H9 (cell line): ENCODE measurements at regions not wholly inside any gene's neighbourhood (a gene's known extent, or its start where the extent isn't known, plus 50 kb on each side); places are given as distances from the start of the nearest gene placed in this dataset.

ENCODE experiments used
- DNase-seq: peaks from one replicate; pipeline ENCODE4 v3.0.0-alpha.2; 2017
- H2AFZ ChIP-seq: one replicate; pipeline ENCODE4 v1.6.1; 2013; ENCODE audit warnings: mild to moderate bottlenecking, low read length, control low read depth, moderate library complexity
- H2AK5ac ChIP-seq: 2 replicates; pipeline ENCODE4 v1.6.1; 2013; ENCODE audit warnings: low read length, control low read depth, mixed read lengths; ENCODE audit not compliant: insufficient read length
- H2BK120ac ChIP-seq: one replicate; pipeline ENCODE4 v1.6.1; 2013; ENCODE audit warnings: low read depth, mild to moderate bottlenecking, low read length, control low read depth, inconsistent platforms; ENCODE audit not compliant: poor library complexity, severe bottlenecking
- H2BK12ac ChIP-seq: 2 replicates; pipeline ENCODE4 v1.6.1; 2013; ENCODE audit warnings: low read length, control low read depth, mixed read lengths, low read depth; ENCODE audit not compliant: insufficient read length
- H2BK15ac ChIP-seq: 2 replicates; pipeline ENCODE4 v1.6.1; 2013; ENCODE audit warnings: low read depth, low read length, control low read depth
- H2BK20ac ChIP-seq: one replicate; pipeline ENCODE4 v1.6.1; 2013; ENCODE audit warnings: low read depth, mild to moderate bottlenecking, low read length, control low read depth, inconsistent platforms; ENCODE audit not compliant: poor library complexity, severe bottlenecking
- H2BK5ac ChIP-seq: 2 replicates; pipeline ENCODE4 v1.6.1; 2013; ENCODE audit warnings: low read length, control low read depth, mixed read lengths; ENCODE audit not compliant: insufficient read length
- H3K14ac ChIP-seq: 2 replicates; pipeline ENCODE4 v1.6.1; 2013; ENCODE audit warnings: low read length, control low read depth; ENCODE audit not compliant: insufficient read depth
- H3K18ac ChIP-seq: 2 replicates; pipeline ENCODE4 v1.6.1; 2013; ENCODE audit warnings: low read depth, mild to moderate bottlenecking, mixed read lengths, low read length, control low read depth; ENCODE audit not compliant: insufficient read length
- H3K23ac ChIP-seq: 2 replicates; pipeline ENCODE4 v1.6.1; 2013; ENCODE audit warnings: low read length, control low read depth, mixed read lengths, low read depth; ENCODE audit not compliant: insufficient read length
- H3K23me2 ChIP-seq: 2 replicates; pipeline ENCODE4 v1.6.1; 2013; ENCODE audit warnings: low read depth, mild to moderate bottlenecking, mixed read lengths, low read length, control low read depth; ENCODE audit not compliant: insufficient read length, poor library complexity, severe bottlenecking
- H3K27ac ChIP-seq: 2 replicates; pipeline ENCODE4 v1.5.1; 2013; ENCODE audit warnings: low read length, control low read depth, mixed read lengths, low read depth; ENCODE audit not compliant: insufficient read length
- H3K27me3 ChIP-seq: 2 replicates; pipeline ENCODE4 v1.6.1; 2013; ENCODE audit warnings: low read length, control low read depth, inconsistent platforms; ENCODE audit not compliant: insufficient read depth
- H3K4ac ChIP-seq: 2 replicates; pipeline ENCODE4 v1.6.1; 2013; ENCODE audit warnings: low read depth, mild to moderate bottlenecking, control low read depth, inconsistent platforms, low read length, moderate library complexity
- H3K4me1 ChIP-seq: 2 replicates; pipeline ENCODE4 v1.6.1; 2013; ENCODE audit warnings: low read length, control low read depth, inconsistent platforms; ENCODE audit not compliant: insufficient read depth
- H3K4me2 ChIP-seq: 2 replicates; pipeline ENCODE4 v1.6.1; 2013; ENCODE audit warnings: low read length, control low read depth, mixed read lengths; ENCODE audit not compliant: insufficient read length, insufficient read depth
- H3K56ac ChIP-seq: 2 replicates; pipeline ENCODE4 v1.6.1; 2013; ENCODE audit warnings: low read depth, mild to moderate bottlenecking, mixed read lengths, low read length, control low read depth; ENCODE audit not compliant: insufficient read length
- H3K79me1 ChIP-seq: 2 replicates; pipeline ENCODE4 v1.6.1; 2013; ENCODE audit warnings: low read depth, mild to moderate bottlenecking, moderate library complexity, low read length, control low read depth, inconsistent platforms; ENCODE audit not compliant: insufficient read depth, poor library complexity, severe bottlenecking
- H3K79me2 ChIP-seq: 2 replicates; pipeline ENCODE4 v1.6.1; 2013; ENCODE audit warnings: low read length, control low read depth, inconsistent platforms; ENCODE audit not compliant: insufficient read depth
- H3K9ac ChIP-seq: 2 replicates; pipeline ENCODE4 v1.6.1; 2013; ENCODE audit warnings: low read length, control low read depth, mixed read lengths; ENCODE audit not compliant: insufficient read length; ENCODE audit errors: extremely low read depth
- H3K9me3 ChIP-seq: one replicate; pipeline ENCODE4 v1.6.1; 2013; ENCODE audit warnings: low read depth, low read length, inconsistent platforms; ENCODE audit not compliant: control insufficient read depth
- H3T11ph ChIP-seq: one replicate; pipeline ENCODE4 v1.6.1; 2013; ENCODE audit warnings: mild to moderate bottlenecking, low read length, control low read depth, inconsistent platforms
- H4K20me1 ChIP-seq: one replicate; pipeline ENCODE4 v1.6.1; 2013; ENCODE audit not compliant: control insufficient read depth, insufficient read length, insufficient read depth
- H4K5ac ChIP-seq: 2 replicates; pipeline ENCODE4 v1.6.1; 2013; ENCODE audit warnings: low read depth, mild to moderate bottlenecking, mixed read lengths, low read length, control low read depth; ENCODE audit not compliant: insufficient read length
- H4K8ac ChIP-seq: replicated peaks from 2 replicates; pipeline ENCODE4 v1.6.1; 2013; ENCODE audit warnings: low read length, control low read depth, mixed read lengths, low read depth; ENCODE audit not compliant: insufficient read length
- H4K91ac ChIP-seq: 2 replicates; pipeline ENCODE4 v1.6.1; 2013; ENCODE audit warnings: low read depth, mild to moderate bottlenecking, moderate library complexity, mixed read lengths, low read length, control low read depth; ENCODE audit not compliant: insufficient read length
- H3K27ac Mint-ChIP-seq, 3 experiments: 2 replicates in 2 of 3; 3 replicates in 1 of 3; pipeline ENCODE4 v1.8.0; 2020 to 2021; ENCODE audit warnings: mixed read lengths in 3 of 3, mild to moderate bottlenecking in 1 of 3, moderate library complexity in 1 of 3
- H3K27me3 Mint-ChIP-seq: 2 replicates; pipeline ENCODE4 v1.8.0; 2021; ENCODE audit warnings: low read depth, mild to moderate bottlenecking, moderate library complexity, mixed read lengths
- H3K36me3 Mint-ChIP-seq, 3 experiments: 2 replicates in 2 of 3; 3 replicates in 1 of 3; pipeline ENCODE4 v1.8.0; 2020 to 2021; ENCODE audit warnings: low read depth in 3 of 3, mixed read lengths in 3 of 3; ENCODE audit not compliant: insufficient read depth in 1 of 3
- H3K4me1 Mint-ChIP-seq, 2 experiments: 2 replicates each; pipeline ENCODE4 v1.8.0; 2020; ENCODE audit warnings: mixed read lengths in 2 of 2
- H3K4me3 Mint-ChIP-seq, 2 experiments: 2 replicates in 1 of 2; 3 replicates in 1 of 2; pipeline ENCODE4 v1.8.0; 2020 to 2021; ENCODE audit warnings: mild to moderate bottlenecking in 2 of 2, mixed read lengths in 2 of 2, moderate library complexity in 1 of 2
- H3K9me3 Mint-ChIP-seq, 2 experiments: 2 replicates in 1 of 2; 3 replicates in 1 of 2; pipeline ENCODE4 v1.8.0; 2020; ENCODE audit warnings: mild to moderate bottlenecking in 2 of 2, mixed read lengths in 2 of 2, moderate library complexity in 1 of 2
- WGBS: extraction: QIAGEN DNeasy Blood & Tissue Kit; methylation state at CpG from one replicate; pipeline ENCODE4 v1.1.7; 2013; ENCODE audit warnings: missing lambda C conversion rate, low lambda C conversion rate, mixed read lengths; ENCODE audit not compliant: insufficient read length; ENCODE audit errors: extremely low coverage; 5-methylcytosine and 5-hydroxymethylcytosine counted together
- TF ChIP-seq, protein P1 (sequence below): fragments of 200-600 bp; sonication (generic); conservative IDR thresholded peaks from 3 replicates; pipeline ENCODE4 v1.8.0; 2021; ENCODE audit warnings: antibody characterized with exemption, mild to moderate bottlenecking

DNA sequence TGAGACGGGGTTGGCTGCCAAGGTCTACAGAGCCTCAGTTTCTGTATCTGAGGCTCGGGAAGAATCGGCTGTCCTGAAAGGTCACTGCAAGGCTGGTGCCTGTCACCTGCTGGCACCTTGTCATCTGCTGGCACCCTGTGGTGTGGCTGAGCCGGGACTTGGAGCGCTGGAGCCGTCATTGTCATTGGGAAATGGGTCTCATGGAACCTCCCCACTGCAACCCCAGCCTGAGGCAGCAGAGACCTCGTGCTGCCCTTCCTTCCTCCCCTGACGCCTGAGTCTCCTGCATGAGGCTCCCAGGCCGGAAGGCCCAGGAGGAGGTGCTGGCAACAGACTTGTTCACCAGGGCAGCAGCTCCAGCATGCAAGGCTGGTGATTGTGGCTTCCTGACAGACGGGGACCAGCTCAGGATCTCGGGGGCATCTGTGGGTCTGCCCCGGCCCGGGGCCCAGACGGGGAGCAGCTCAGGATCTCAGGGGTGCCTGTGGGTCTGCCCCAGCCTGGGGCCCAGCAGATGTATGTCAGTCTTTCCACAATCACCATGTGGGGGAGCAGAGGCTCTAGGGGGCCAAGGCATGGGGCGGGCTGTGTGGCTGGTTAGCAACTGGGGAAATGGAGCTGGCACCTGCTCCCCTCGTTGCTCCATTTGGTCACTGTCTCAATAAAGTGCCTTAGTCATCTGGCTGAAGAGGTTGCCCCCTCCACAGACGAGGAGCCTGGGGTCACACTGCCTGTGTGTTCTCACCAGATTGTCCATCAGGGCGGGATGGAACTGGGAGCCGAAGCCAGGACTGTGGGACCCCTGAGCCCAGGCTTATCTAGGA lies 668.7 kb downstream of the BRD1 start:
- no peak overlapping the region for H3K4me2 ChIP-seq
- no peak overlapping the region for H2BK20ac ChIP-seq
- H3T11ph ChIP-seq, result no peak overlapping the region
- no peak overlapping the region for H2AK5ac ChIP-seq
- no peak overlapping the region for H4K91ac ChIP-seq
- H3K27ac ChIP-seq, result no peak overlapping the region
- H3K14ac ChIP-seq, result no peak overlapping the region
- WGBS, result no CpG with 5 or more reads among the region's 19 CpGs
- Mint-ChIP-seq H3K27me3 (peaks cover 3% of the 10 kb centered on the region; the same call in 1 of the 2 replicates), H3K4me1 (no peaks in the 10 kb centered on the region), H3K4me3 (no peak overlapping the region), H3K9me3 (no peaks in the 10 kb centered on the region), H3K36me3 (no peaks in the 10 kb centered on the region), H3K27ac (no peak overlapping the region)
- no peaks in the 10 kb centered on the region for H3K23me2 ChIP-seq
- no peak for DNase-seq
- H3K9ac ChIP-seq, result no peak overlapping the region
- no peaks in the 10 kb centered on the region for H3K4me1 ChIP-seq
- H4K8ac ChIP-seq, result no peak overlapping the region
- H3K9me3 ChIP-seq, result no peaks in the 10 kb centered on the region
- H4K20me1 ChIP-seq, result no peaks in the 10 kb centered on the region
- no peak overlapping the region for H2BK120ac ChIP-seq
- no peaks in the 10 kb centered on the region for H3K27me3 ChIP-seq
- no peak overlapping the region for H2BK15ac ChIP-seq
- no peak overlapping the region for H2AFZ ChIP-seq
- H3K18ac ChIP-seq, result no peak overlapping the region
- H3K79me1 ChIP-seq, result no peaks in the 10 kb centered on the region
- H3K23ac ChIP-seq, result no peak overlapping the region
- H3K56ac ChIP-seq, result no peak overlapping the region
- H3K79me2 ChIP-seq, result no peaks in the 10 kb centered on the region
- H3K4ac ChIP-seq, result no peak overlapping the region
- TF ChIP-seq, protein P1, sequence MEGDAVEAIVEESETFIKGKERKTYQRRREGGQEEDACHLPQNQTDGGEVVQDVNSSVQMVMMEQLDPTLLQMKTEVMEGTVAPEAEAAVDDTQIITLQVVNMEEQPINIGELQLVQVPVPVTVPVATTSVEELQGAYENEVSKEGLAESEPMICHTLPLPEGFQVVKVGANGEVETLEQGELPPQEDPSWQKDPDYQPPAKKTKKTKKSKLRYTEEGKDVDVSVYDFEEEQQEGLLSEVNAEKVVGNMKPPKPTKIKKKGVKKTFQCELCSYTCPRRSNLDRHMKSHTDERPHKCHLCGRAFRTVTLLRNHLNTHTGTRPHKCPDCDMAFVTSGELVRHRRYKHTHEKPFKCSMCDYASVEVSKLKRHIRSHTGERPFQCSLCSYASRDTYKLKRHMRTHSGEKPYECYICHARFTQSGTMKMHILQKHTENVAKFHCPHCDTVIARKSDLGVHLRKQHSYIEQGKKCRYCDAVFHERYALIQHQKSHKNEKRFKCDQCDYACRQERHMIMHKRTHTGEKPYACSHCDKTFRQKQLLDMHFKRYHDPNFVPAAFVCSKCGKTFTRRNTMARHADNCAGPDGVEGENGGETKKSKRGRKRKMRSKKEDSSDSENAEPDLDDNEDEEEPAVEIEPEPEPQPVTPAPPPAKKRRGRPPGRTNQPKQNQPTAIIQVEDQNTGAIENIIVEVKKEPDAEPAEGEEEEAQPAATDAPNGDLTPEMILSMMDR, result no peak
- no peak overlapping the region for H4K5ac ChIP-seq
- no peak overlapping the region for H2BK5ac ChIP-seq
- no peak overlapping the region for H2BK12ac ChIP-seq
